ENCODE measurements at regions not wholly inside any gene's neighbourhood (a gene's known extent, or its start where the extent isn't known, plus 50 kb on each side); places are given as distances from the start of the nearest gene placed in this dataset.

GRCh38 chr20:11729806-11730205 lies 187.9 kb upstream of the BTBD3 start:
- 16% methylated on average over 1 of the region's 1 CpG for WGBS (ENCODE audit: low lambda C conversion rate)
- Histone ChIP-seq H2AFZ (ENCODE audit: low read depth) (no peak overlapping the region), H3K27me3 (ENCODE audit: insufficient read depth) (no peaks in the 10 kb centered on the region), H3K4me3 (ENCODE audit: low read depth in 2 of 2, low read length in 1 of 2) (no peak overlapping the region), H3K4me2 (no peak overlapping the region), H3K4me1 (ENCODE audit: control insufficient read depth in 1 of 2, insufficient read depth in 2 of 2, low read depth in 1 of 2, low read length in 1 of 2) (peaks cover 0 to 8% of the 10 kb centered on the region in 2 experiments; a peak in 1 of 4 replicates), H3K36me3 (replicated peaks in 1 of 2; ENCODE audit: control insufficient read depth in 1 of 2, insufficient read depth in 2 of 2, low read length in 1 of 2) (no peaks in the 10 kb centered on the region), H3K9me3 (no peaks in the 10 kb centered on the region), H3K79me2 (ENCODE audit: insufficient read depth) (no peaks in the 10 kb centered on the region), H4K20me1 (ENCODE audit: insufficient read depth) (no peaks in the 10 kb centered on the region), H3K9ac (no peak overlapping the region), H3F3A (replicated peaks; ENCODE audit: insufficient read depth) (no peaks in the 10 kb centered on the region), H3K9me2 (no peaks in the 10 kb centered on the region), H3K27ac (ENCODE audit: low read depth in 2 of 2, low read length in 1 of 2) (no peak overlapping the region)
- no peak for DNase-seq
- CTCF ChIA-PET, result no interaction called here
- TF ChIP-seq USF2 (IDR thresholded peaks at IDR 0.05; ENCODE audit: borderline replicate concordance, low read depth, low read length) (no peak), RAD21 (IDR thresholded peaks at IDR 0.05; ENCODE audit: low read length) (no peak), NRF1 (IDR thresholded peaks at IDR 0.05; ENCODE audit: low read depth, low read length) (no peak), USF1 (IDR thresholded peaks at IDR 0.05; ENCODE audit: borderline replicate concordance, low read depth) (no peak), FOSL2 (IDR thresholded peaks at IDR 0.05; ENCODE audit: borderline replicate concordance, low read depth) (no peak), GATA2 (CRISPR knock-in tag; IDR thresholded peaks at IDR 0.05) (no peak), IRF3 (IDR thresholded peaks at IDR 0.05; ENCODE audit: low read depth, low read length) (no peak), ZBTB33 (IDR thresholded peaks at IDR 0.05; ENCODE audit: borderline replicate concordance, low read depth) (no peak)
- POLR2A ChIA-PET, result no interaction called here

DNA sequence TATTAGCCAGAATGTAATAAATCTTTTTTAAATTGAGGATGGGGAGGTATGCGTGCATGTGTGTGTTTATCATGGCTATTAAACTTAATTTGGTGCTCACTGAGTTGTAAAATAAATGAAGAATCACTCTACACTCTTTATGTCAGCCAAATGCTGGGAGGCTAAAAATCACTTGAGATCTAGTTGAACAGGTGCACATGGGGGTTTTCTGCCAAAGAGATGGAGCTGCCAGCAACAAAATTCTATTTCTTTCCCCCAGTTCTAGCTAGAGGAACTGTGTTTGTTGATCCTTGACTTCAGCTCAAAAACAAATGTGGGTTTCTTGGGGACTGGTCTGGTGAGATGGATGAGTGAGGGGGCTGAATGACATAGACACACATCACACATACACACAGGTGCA lies 183.3 kb upstream of the BTBD3 start:
- H3K9me3 ChIP-seq, result no peaks in the 10 kb centered on the region
- ChIA-PET POLR2A (no interaction called here), CTCF (interaction anchor here (0.9 kb wide), 1 partner anchor 51 kb away, joined by 3 read pairs; no protein-coding TSS in a partner anchor)
- H3K4me1 ChIP-seq (ENCODE audit: control insufficient read depth in 1 of 2, insufficient read depth in 2 of 2, low read depth in 1 of 2, low read length in 1 of 2), result no peaks in the 10 kb centered on the region
- H3K9ac ChIP-seq, result no peak overlapping the region
- H3F3A ChIP-seq (replicated peaks; ENCODE audit: insufficient read depth), result no peaks in the 10 kb centered on the region
- H4K20me1 ChIP-seq (ENCODE audit: insufficient read depth), result no peaks in the 10 kb centered on the region
- no peak overlapping the region for H2AFZ ChIP-seq (ENCODE audit: low read depth)
- no peaks in the 10 kb centered on the region for H3K36me3 ChIP-seq (replicated peaks in 1 of 2; ENCODE audit: control insufficient read depth in 1 of 2, insufficient read depth in 2 of 2, low read length in 1 of 2)
- no peak overlapping the region for H3K27ac ChIP-seq (ENCODE audit: low read depth in 2 of 2, low read length in 1 of 2)
- TF ChIP-seq TEAD4 (IDR thresholded peaks at IDR 0.05; ENCODE audit: borderline replicate concordance, insufficient read depth) (no peak), FOXJ3 (CRISPR knock-in tag; IDR thresholded peaks at IDR 0.05) (no peak), GATA2 (CRISPR knock-in tag; IDR thresholded peaks at IDR 0.05) (no peak), RFX5 (IDR thresholded peaks at IDR 0.05; ENCODE audit: low read length) (no peak)
- TF ChIP-seq, protein P1, sequence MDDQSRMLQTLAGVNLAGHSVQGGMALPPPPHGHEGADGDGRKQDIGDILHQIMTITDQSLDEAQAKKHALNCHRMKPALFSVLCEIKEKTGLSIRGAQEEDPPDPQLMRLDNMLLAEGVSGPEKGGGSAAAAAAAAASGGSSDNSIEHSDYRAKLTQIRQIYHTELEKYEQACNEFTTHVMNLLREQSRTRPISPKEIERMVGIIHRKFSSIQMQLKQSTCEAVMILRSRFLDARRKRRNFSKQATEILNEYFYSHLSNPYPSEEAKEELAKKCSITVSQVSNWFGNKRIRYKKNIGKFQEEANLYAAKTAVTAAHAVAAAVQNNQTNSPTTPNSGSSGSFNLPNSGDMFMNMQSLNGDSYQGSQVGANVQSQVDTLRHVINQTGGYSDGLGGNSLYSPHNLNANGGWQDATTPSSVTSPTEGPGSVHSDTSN (IDR thresholded peaks at IDR 0.05), result no peak
- H3K9me2 ChIP-seq, result no peaks in the 10 kb centered on the region
- H3K79me2 ChIP-seq (ENCODE audit: insufficient read depth), result no peaks in the 10 kb centered on the region
- H3K4me3 ChIP-seq (ENCODE audit: low read depth in 2 of 2, low read length in 1 of 2), result no peak overlapping the region
- no peaks in the 10 kb centered on the region for H3K27me3 ChIP-seq (ENCODE audit: insufficient read depth)
- no peak overlapping the region for H3K4me2 ChIP-seq
- WGBS (ENCODE audit: low lambda C conversion rate), result 28% methylated on average over 1 of the region's 1 CpG
- DNase-seq, result no peak
